Mesenchymal stem cell (in vitro differentiated cells and primary cell): ENCODE measurements at regions not wholly inside any gene's neighbourhood (a gene's known extent, or its start where the extent isn't known, plus 50 kb on each side); places are given as distances from the start of the nearest gene placed in this dataset. TPM values are rescaled to one million over a fixed set of nuclear protein-coding genes. Genes with fewer than 3 reads are reported as not detected.

Source experiments
- small RNA-seq: library from polyadenylated mRNA; stranded (forward); fragments of <200 nt; extraction: miRNeasy Mini kit (QIAGEN cat#:217004); gene quantifications from one replicate; pipeline ENCODE3, GENCODE V24; 2013; ENCODE audit warnings: low read depth

Small RNAs in the stretch of these regions (small RNA-seq; reads per million reads assigned to genes)
- not detected for gene MIR4533
- not detected for gene MIR548AG2
- not detected for gene MIR646
